ENCODE measurements at regions not wholly inside any gene's neighbourhood (a gene's known extent, or its start where the extent isn't known, plus 50 kb on each side); places are given as distances from the start of the nearest gene placed in this dataset.

GRCh38 chr20:48571949-48572847 is 255.6 kb downstream of the PREX1 start:
- DNase-seq = no peak

- DNase-seq = no peak
Observed at GRCh38 chr20:48569679-48570078, 258.1 kb downstream of the PREX1 start.

- no peak for DNase-seq
Observed at GRCh38 chr20:48568520-48568919, 259.3 kb downstream of the PREX1 start.

- no peak for DNase-seq
Observed at GRCh38 chr20:48567145-48567544, 260.7 kb downstream of the PREX1 start.

- no peak for DNase-seq
Observed at GRCh38 chr20:48564982-48565539, 262.7 kb downstream of the PREX1 start.

- DNase-seq = no peak
Observed at GRCh38 chr20:48563191-48563870, 264.5 kb downstream of the PREX1 start.

GRCh38 chr20:48562586-48563116 is 265.1 kb downstream of the PREX1 start:
- DNase-seq = no peak

- no peak for DNase-seq
Observed at GRCh38 chr20:48558906-48559305, 268.9 kb downstream of the PREX1 start.

- no peak for DNase-seq
Observed at GRCh38 chr20:48557380-48557779, 270.4 kb downstream of the PREX1 start.

GRCh38 chr20:48556956-48557355 is 270.8 kb downstream of the PREX1 start:
- DNase-seq = no peak

- no peak for DNase-seq
Observed at GRCh38 chr20:48552550-48552949, 275.2 kb downstream of the PREX1 start.

GRCh38 chr20:48550814-48551213 is 277.0 kb downstream of the PREX1 start:
- DNase-seq = no peak

- no peak for DNase-seq
Observed at GRCh38 chr20:48547664-48548063, 280.1 kb downstream of the PREX1 start.

GRCh38 chr20:48544402-48545339 is 283.1 kb downstream of the PREX1 start:
- DNase-seq = no peak

- DNase-seq = no peak
Observed at GRCh38 chr20:48541581-48542071, 286.2 kb downstream of the PREX1 start.

GRCh38 chr20:48538856-48539255 is 288.9 kb downstream of the PREX1 start:
- no peak for DNase-seq

GRCh38 chr20:48538058-48538825 is 289.6 kb downstream of the PREX1 start:
- DNase-seq = peak; percentile 32

GRCh38 chr20:48536206-48536605 is 291.6 kb downstream of the PREX1 start:
- DNase-seq = no peak

- DNase-seq = no peak
Observed at GRCh38 chr20:48535556-48535955, 292.2 kb downstream of the PREX1 start.

GRCh38 chr20:48532028-48532427 is 295.8 kb downstream of the PREX1 start:
- no peak for DNase-seq

GRCh38 chr20:48531505-48531904 is 296.3 kb downstream of the PREX1 start:
- DNase-seq = no peak

Measured in dermis blood vessel endothelial cell (primary cell).